Activated T-helper 1 cell treated with anti-CD3 and anti-CD28 coated beads, Interleukin-2, amount 50 U/mL, for 16 hours (primary cell): ENCODE measurements at regions not wholly inside any gene's neighbourhood (a gene's known extent, or its start where the extent isn't known, plus 50 kb on each side); places are given as distances from the start of the nearest gene placed in this dataset.

Experiments used
- DNase-seq, 2 donors: peaks; one replicate each; pipeline ENCODE4 v3.0.0-alpha.2; 2020; ENCODE audit warnings: low read depth in 1 of 2, low spot score in 1 of 2

DNA sequence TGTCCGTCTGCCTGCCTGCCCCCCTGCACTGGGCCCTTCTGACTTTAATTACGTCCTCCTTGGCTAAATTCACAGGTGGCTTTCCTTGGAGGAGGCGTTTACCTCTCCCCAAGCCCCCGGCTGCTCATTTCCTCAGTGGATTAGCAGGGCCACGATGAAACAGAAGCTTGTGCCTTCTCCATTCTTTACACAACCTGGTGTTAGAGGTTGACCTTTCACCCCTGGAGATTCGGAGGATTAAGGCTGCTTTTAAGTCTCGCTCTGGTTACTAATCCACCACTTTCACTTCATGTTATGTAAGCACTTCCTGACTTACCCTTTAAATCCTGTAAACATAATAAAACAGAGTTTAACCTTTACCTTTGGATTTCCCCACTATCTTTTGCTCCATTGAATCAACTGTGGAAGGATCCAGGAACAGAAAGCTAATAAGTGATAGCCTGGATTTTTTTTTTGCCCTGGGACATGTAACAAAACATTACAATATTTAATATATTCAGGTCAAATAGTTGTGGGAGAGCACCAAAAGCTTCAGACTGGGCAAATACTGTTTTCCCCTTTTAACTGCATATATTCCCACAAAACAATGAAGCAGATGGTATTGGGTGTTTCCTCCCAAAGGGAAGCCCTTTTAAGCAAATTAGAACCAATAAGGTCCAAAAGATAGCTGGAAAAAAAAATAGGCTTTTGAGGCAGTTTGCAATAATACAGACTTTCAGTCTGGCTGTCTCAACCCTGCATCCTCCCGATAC lies 370.2 kb downstream of the EN1 start:
- no peak for DNase-seq

DNA sequence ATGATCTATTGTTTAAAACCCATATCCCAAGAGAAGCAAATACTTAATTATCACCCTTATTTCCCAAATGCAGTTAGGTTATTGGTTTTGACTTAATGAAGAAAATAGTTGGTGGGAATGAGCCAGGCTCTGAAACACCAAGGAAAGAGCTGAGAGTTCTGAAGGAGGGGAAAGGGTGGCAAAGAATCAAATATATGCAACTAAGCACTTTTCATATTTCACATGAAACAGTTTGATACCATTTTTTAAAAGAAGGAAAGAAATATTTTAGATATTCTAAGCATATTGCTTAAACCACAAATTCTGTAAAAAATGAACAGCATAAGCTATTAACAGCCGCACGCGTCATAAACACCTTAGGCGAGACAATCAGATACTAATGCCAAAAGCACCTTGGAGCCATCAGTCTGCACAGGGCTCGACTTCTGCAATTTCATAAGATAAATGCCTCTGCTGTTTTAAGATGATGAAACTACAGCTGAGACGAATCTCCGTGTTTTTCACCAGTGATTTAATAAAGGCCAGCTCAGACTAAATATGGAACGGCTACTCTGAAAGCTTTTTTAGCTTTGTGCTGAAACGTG lies 371.7 kb downstream of the EN1 start:
- no peak for DNase-seq

DNA sequence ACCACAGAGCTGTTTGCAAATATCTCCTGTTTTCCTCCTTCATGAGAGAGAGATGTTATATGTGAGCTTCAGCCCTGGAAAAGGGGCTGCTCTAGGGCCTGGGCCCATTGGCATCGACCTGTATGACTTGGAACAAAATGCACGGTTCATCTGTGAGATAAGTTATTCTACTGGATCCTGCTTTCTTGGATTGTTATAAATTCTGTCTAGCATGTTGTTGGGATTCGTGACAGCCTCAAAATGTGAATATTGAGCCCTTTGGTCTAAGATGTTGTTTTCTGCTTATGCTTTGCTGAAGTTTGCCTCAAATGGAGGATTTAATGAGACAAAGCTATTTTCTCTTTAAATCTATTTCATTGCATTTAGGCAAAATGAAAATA lies 372.9 kb downstream of the EN1 start:
- no peak for DNase-seq

DNA sequence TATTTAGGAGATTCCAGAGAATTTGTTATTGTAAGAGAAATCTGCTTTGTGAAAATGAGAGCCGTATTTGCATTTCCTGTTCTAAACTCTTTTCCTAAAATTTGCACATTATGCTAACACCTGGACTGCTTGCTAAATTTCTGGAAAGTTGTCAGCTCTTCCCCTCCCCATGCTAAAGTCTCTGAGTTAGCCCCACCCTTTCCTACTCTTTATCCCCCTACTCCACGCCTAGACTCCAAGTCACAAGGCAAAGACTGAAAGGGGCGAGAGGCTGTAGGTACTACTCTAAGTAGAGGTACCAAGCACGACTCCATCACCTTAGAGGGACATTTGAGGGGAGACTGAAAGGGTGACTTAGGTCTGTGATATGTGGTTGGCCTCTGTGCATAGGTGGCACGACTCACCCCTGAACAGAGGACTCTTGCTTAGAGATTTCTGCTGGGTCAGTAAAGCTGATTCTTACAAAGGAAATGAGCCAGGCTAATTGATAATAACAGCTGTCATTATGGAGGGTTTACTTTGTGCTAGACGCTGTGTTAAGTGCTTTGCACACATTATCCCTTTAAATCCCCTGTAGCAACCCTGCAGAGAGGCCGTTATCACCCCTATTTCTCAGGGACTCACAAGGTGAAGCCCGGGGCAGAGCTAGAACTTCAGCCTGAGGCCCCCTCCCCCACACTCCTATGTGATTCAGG lies 373.5 kb downstream of the EN1 start:
- no peak for DNase-seq

DNA sequence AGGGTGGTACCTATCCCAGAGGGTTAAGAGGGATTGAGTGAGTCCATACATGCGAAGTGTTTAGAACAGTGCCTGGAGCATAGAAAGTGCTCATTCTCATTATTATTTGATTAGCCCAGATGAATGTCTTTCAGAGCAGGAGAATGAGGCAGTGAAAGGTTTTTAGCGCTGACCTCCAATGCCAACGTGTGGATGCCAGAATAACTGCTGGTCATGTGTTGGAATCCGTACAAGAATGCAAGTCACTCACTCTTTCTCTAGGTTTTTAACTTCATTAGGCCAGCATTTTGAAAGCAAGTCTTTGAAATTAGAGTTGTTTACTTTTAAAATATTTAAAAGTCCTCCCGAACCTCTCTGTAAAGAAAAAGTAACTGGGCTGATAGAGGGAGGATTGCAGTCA lies 374.2 kb downstream of the EN1 start:
- no peak for DNase-seq

DNA sequence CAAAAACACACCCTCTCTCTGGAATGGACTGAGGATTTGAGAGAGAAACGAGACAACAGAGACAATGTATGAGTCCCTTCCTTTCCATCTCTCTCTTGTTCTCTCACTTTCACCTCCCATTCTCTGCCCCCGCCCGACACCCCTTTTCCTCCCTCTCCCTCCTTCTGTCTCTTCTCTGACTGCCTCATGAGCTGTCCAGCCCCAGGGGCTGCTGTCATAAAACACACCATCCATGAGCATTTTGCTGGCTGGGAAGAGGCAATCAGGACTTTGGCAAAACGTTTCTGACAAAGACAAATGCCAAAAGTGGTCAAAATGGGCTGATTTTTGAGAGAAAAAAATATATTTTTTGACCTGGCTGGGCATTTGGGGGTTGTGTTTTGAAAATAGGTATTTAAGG lies 377.2 kb downstream of the EN1 start:
- no peak for DNase-seq

DNA sequence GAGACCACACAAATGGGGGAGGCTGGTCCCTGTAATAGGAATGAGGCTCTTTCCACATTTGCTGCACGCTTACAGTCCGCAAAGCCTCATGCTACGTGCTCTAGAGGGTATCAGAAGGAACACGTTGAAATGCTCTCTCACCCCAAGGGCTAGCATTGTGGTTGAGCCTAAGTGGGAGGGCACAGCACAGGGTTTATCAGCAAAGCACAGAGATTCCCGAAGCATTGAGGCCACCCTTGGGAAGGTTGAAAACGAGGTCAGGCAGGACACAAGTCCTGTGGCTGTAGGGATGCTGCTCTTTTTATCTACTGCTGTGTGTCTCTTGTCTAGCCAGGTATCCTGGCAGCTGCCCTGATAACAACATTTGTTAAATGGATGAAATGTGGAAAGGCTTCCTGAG lies 378.3 kb downstream of the EN1 start:
- DNase-seq: no peak

DNA sequence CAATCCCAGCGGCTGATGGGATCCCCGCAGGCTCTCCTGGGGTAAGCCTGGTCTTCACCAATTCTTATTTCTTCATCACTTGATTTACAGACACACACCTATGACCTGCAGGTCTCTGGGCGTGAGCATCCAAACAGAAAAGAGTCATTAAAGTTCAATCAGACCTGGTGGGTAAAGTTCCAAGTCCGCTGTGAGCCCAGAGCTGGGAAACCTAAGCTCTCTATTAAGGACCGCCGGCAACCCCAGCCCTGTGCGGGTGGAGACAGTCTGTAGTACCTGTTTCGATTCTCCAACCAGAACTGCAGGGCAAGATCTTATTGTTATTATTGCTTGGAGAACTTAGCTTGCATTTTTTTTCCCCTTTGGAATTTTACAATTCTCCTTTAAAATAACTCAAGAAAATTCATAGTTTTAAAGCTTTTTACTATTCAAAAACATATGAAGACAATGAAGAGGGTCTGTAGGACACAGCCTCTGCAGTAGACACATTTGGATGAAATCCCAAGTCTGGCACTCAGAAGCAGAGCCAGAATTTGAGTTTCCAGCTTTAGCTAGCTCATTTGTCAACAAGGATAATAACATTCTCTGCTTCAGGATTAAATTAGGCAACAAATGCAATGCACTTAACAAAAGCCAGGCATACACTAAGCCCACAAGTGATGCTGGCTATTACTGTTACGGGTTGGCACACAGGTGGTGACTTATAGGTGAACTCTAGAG lies 376.4 kb downstream of the INSIG2 start:
- no peak for DNase-seq

DNA sequence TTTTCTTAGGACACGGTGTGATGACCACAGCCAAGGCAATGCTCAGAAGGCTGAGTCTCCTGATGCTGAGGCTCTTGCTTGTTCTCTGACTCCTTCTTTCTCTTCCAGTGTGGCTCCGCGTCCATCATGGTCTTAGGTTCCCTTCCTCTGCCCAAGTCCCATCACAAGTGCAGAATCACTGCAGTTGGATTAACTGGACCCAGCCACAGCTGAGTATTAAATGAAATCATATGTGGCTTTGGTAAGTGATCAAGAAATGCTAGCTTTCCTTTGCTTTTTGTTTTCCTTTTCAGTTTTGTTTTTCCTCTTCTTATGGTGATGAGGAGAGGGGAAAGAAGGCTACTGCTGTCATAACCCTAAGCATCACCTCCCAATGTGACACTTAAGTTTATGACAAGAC lies 375.8 kb downstream of the INSIG2 start:
- DNase-seq: no peak

DNA sequence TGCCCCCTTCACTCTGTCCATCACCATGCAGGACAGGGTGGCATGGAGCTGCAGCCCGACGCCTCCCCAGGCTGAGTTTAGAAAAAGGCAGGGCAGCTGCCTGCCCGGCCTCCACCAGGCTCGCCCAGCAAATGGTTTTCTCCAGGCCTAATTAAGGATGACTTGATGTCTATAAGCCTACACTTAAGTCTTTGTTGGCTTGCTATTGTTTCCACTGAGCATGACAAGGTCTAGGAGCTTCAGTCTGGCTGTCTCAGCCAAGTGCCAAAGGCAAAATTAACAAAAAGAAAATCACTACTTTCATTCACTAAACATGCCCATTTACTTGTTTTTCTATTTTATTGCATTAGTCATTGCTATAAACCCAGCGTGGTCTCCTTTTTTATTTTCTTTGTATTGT lies 372.2 kb downstream of the INSIG2 start:
- no peak for DNase-seq

DNA sequence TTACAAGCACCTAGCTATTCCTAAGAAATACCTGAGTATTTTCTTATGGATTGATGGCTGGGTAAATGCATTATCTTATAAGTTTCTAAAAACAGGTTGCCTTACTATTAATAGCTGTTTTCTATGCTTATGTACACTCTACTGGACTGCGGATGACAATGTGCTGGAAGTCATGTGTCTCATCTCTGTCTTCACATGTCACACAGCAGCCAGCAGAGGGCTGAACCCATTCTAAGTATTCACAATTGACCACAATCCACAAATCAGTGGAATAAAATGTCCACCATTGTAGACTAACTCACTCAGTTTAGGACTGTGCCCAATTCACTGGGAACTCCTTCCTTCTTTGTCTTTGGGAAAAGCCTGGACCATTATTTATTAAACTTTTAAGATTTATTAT lies 371.2 kb downstream of the INSIG2 start:
- no peak for DNase-seq

DNA sequence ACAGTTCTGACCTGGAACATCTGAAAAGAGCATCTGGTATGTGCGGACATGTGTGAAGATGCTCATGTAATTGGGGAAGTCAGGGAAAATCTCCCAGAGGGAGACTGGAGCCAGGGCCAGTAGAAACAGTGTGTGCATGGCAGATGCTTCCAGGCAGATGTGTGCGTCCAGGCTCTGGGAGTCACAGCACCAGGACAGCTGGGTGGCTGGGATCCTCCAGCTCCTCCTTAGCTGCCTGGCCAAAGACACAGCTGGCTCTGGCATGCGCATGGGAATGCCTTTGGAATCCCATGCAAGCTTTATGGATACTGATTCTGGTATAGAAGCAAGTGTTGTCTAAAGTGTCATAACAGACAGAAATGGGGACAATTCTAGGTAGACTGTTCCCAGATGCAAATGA lies 369.7 kb downstream of the INSIG2 start:
- no peak for DNase-seq

DNA sequence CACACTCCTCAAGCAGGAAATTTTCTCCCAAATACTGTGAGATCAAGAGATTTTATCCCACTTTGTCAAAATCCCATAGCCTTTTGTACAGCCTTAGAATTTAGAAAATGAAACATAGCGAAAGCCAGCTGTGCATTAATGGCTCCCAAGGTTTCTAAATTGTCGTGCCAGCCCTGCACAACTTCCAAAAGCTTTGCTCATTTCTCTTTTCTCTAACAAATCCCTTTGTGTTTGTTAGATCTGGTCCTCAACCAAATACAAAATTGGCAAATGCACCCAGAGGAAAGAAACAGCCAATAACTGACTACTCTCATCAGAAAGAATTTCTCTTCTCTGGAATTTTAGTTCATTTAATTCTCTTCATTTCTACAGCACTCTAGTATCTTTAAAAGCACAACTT lies 361.1 kb downstream of the INSIG2 start:
- DNase-seq: no peak

DNA sequence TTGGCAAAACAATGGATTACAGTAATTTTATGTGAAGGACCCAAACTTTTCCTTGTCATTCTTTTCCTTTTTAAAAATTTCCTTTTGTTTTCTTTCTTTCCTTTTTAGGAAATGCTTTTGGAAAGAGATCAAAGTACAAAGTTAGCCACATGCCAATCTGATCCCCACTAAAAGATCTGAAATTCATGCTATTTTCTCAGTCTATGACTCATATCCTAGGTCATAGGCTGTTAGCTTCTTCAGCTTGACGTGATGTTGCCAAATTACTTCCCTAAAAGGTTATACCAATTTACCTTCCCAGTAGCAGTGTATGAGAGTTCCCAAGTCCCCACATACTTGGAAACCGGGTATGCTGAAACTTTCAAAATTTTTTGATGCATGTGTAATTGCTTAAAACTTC lies 355.3 kb downstream of the INSIG2 start:
- no peak for DNase-seq

DNA sequence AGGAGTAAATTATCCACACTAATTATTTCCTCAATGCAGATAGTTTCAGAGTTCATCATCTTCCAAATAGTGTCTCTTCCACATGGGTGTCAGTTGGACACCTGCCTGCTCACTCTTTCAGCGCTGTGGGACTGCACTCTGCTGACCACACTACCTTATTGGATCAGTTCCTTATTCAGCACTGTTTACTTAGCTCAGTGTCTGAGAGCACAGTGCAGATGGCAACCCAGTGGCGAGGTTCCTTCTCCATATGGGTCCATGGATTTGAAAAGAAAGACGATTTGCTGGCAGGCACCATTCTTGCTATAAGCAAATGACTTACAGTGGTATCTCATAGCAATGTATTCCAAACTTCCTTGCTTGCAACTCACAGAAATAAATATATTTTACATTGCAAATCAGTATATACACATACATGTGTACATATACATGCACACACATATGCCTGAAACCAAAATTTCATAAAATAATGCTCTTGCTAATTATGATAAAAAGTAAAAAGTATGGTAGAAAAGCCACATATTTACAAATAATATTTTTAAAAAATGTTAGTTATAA lies 354.8 kb downstream of the INSIG2 start:
- no peak for DNase-seq

DNA sequence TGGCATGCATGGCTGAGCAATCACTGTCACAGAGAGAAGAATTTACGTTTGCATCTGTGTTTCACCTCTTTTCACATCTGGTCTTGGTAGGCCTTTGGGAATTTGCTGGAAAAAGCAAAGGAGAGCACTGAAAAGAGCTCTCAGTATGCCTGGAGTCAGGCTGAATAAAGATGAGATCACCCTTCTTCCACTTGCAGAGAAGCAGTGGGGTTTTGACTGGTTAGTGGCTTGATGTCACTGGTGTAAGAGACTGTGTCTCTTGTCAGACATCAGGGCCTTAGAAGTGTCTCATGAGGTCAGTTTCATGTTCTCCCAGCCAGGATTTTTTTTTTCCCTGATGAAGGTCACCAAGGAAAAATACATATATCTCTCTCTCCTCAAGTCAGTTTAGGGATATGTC lies 353.8 kb downstream of the INSIG2 start:
- DNase-seq: no peak

DNA sequence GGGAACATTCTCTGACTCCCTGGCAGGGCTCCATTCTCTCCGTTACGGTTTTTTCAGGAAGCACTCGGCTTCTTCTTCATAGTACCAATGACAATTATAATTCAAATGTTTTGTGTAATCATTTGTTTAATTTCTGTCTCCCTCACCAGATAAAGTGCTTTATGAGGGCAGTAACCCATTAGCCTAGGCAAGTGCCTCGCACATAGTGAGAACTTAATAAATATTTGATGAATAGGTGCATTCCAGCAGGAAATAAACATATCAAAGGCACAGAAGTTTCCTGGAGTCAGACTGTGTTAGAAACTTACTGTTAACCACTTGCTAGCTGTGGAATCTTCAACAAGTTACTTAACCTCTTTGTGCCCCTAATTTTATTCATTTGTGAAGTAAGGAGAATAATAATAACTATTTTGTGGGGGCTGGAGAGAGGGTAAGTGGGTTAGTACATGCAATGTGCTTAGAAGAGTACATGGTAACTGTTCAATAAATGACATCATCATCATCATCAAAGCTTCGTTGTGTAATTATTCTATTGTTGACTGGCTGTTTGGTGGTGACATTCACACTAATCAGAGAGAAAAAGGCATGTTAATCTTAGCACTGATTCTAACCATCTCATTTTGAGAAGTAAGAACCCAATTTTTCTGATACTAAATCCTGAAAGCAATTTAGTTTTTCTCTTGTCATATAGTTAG lies 352.3 kb downstream of the INSIG2 start:
- no peak for DNase-seq

DNA sequence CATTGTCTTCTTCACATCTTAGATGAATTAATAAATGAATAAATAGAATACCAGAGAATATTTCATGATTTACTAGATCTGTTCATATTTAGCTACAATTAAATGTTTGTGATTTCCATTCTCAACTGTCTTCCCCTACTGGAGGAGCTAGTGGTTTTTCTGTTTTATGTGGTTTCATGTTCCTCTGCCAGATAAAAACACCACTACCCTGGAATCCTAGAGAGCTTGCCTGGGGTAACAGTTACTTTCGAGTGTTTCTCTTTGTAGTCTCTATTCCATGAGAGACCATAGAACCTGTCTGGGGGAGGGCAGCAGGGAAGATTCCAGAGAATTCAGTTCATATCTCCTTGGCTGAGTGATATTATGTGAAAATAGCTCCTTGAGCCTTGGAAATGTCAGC lies 349.2 kb downstream of the INSIG2 start:
- DNase-seq: no peak

DNA sequence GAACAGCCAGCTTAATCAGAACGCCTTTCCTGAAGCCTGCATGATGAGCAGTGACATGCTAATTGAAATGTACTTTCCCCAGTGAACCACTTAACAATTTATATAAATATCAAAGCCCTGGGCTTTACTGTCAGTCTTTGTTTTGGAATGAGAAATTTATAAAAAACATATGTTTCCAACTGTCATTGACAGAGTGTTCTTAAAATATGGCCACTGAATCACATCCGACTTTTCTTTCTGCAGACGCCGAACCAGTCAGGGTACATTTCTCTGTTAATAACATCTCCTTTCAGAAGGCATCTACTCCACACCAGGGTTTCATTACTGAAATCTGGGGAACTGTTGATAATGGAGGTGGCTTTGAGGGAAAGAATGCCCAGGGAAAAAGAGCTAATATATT lies 343.7 kb downstream of the INSIG2 start:
- DNase-seq: no peak

DNA sequence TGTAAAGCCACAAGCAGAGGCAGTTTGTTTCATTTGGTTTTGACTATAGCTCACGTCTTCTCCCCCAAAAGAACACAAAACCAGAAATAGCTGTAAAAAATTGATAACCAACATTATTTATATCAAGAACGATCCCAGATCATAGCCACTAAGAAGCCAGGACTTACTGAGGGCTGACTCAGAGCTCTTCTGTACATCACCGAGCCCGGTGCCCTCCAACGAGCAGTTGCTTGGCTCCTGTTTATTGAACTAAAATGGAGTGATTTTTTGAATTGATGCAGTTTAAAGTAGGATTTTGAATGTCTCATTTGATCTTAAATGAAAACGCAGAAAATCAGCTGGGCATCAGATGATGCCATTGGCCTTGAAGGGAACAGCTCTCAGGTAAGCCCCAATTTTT lies 343.3 kb downstream of the INSIG2 start:
- DNase-seq: no peak

DNA sequence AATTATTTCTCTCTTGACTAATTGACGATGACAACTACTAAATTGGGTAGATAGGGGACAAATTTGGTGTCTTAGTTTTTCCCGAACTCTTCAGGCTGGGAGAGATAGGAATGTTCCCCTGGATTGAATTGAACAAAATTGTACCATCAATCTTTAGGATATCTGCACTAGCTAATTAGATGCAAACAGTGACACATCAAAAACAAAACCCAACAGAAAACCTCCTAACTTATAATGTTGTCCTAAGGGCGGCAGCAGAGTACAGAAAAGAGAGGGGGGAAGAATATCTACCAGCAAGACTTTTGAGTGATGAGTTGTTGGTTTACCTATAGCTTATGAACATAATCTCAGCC lies 342.9 kb downstream of the INSIG2 start:
- no peak for DNase-seq
